SK-N-SH (cell line): ENCODE measurements at regions not wholly inside any gene's neighbourhood (a gene's known extent, or its start where the extent isn't known, plus 50 kb on each side); places are given as distances from the start of the nearest gene placed in this dataset.

Experiments used
- CTCF ChIA-PET: fragments of 300-600, 350-600 bp; formaldehyde crosslinking; extraction: SDS; loops from one replicate; lab custom pipeline; 2021; lab: Yijun Ruan, JAX
- POLR2A ChIA-PET: fragments of 350-600 bp; sonication (Branson Sonifier 250); formaldehyde crosslinking; extraction: SDS; loops from one replicate; lab custom pipeline; 2020; ENCODE audit warnings: antibody characterized with exemption, inconsistent platforms; lab: Yijun Ruan, JAX
- DNase-seq: peaks from one replicate; pipeline ENCODE4 v3.0.0; 2012
- H2AFZ ChIP-seq: fragments of 200-600 bp; sonication (generic); 2 replicates; pipeline ENCODE4 v1.8.1; 2016; ENCODE audit warnings: antibody characterized with exemption, mild to moderate bottlenecking, low read depth
- H3F3A ChIP-seq: fragments of 200-600 bp; sonication (generic); replicated peaks from 2 replicates; pipeline ENCODE3; 2016; ENCODE audit warnings: antibody characterized with exemption, mild to moderate bottlenecking; ENCODE audit not compliant: insufficient read depth
- H3K27ac ChIP-seq, 2 experiments: fragments of 200-500 bp in 1 of 2; fragments of 200-600 bp in 1 of 2; sonication (Bioruptor generic) in 1 of 2; sonication (generic), shearing (Covaris generic) in 1 of 2; 2 replicates each; pipeline versions ENCODE4 v1.5.1 to v1.6.1; 2014 to 2016; ENCODE audit warnings: low read depth in 2 of 2, inconsistent platforms in 1 of 2, low read length in 1 of 2, mild to moderate bottlenecking in 1 of 2, mixed read lengths in 1 of 2
- H3K27me3 ChIP-seq: fragments of 200-600 bp; sonication (generic), shearing (Covaris generic); 2 replicates; pipeline ENCODE4 v1.6.1; 2016; ENCODE audit warnings: mixed run types; ENCODE audit not compliant: insufficient read depth
- H3K36me3 ChIP-seq, 2 experiments: fragments of 200-500 bp in 1 of 2; fragments of 200-600 bp in 1 of 2; sonication (Bioruptor generic) in 1 of 2; sonication (generic) in 1 of 2; replicated peaks in 1 of 2; 2 replicates each; pipeline versions ENCODE3 to v1.5.1; 2014 to 2016; ENCODE audit warnings: low read length in 1 of 2, mild to moderate bottlenecking in 1 of 2; ENCODE audit not compliant: insufficient read depth in 2 of 2, control insufficient read depth in 1 of 2
- H3K4me1 ChIP-seq, 2 experiments: fragments of 200-500 bp in 1 of 2; fragments of 200-600 bp in 1 of 2; sonication (Bioruptor generic) in 1 of 2; sonication (generic), shearing (Covaris generic) in 1 of 2; 2 replicates each; pipeline versions ENCODE4 v1.5.1 to v1.6.1; 2014 to 2016; ENCODE audit warnings: low read depth in 1 of 2, low read length in 1 of 2, mixed run types in 1 of 2; ENCODE audit not compliant: insufficient read depth in 2 of 2, control insufficient read depth in 1 of 2
- H3K4me2 ChIP-seq: fragments of 200-600 bp; sonication (generic), shearing (Covaris generic); 2 replicates; pipeline ENCODE4 v1.6.1; 2017; ENCODE audit warnings: mixed run types
- H3K4me3 ChIP-seq, 2 experiments: fragments of 200-500 bp in 1 of 2; fragments of 200-600 bp in 1 of 2; sonication (Bioruptor generic) in 1 of 2; sonication (generic), shearing (Covaris generic) in 1 of 2; 2 replicates each; pipeline versions ENCODE4 v1.5.1 to v1.8.1; 2014 to 2016; ENCODE audit warnings: low read depth in 2 of 2, inconsistent platforms in 1 of 2, low read length in 1 of 2, mild to moderate bottlenecking in 1 of 2, mixed read lengths in 1 of 2, moderate library complexity in 1 of 2
- H3K79me2 ChIP-seq: fragments of 200-600 bp; sonication (generic); 2 replicates; pipeline ENCODE4 v1.8.1; 2017; ENCODE audit warnings: mild to moderate bottlenecking; ENCODE audit not compliant: insufficient read depth
- H3K9ac ChIP-seq: fragments of 200-600 bp; sonication (generic); 2 replicates; pipeline ENCODE4 v1.6.1; 2017; ENCODE audit warnings: mixed run types
- H3K9me2 ChIP-seq: fragments of 200-600 bp; sonication (generic); 2 replicates; pipeline ENCODE4 v1.6.1; 2017; ENCODE audit warnings: mixed run types
- H3K9me3 ChIP-seq: fragments of 200-600 bp; sonication (generic); 2 replicates; pipeline ENCODE4 v1.6.1; 2017; ENCODE audit warnings: mixed run types, mild to moderate bottlenecking, moderate library complexity
- H4K20me1 ChIP-seq: fragments of 200-600 bp; sonication (generic); 2 replicates; pipeline ENCODE4 v1.6.1; 2017; ENCODE audit warnings: mild to moderate bottlenecking, mixed run types; ENCODE audit not compliant: insufficient read depth
- EP300 ChIP-seq, 2 experiments: IDR thresholded peaks; 2 replicates each; pipeline versions ENCODE4 v1.4.0 to v1.6.1; 2012; ENCODE audit warnings: borderline replicate concordance in 1 of 2, low read depth in 1 of 2, low read length in 1 of 2
- EZH2phosphoT487 ChIP-seq: fragments of 200-600 bp; sonication (generic); IDR thresholded peaks from 2 replicates; pipeline ENCODE4 v1.6.1; 2017; ENCODE audit warnings: low read depth, mixed run types, mild to moderate bottlenecking, antibody characterized with exemption, moderate library complexity, borderline replicate concordance
- FOSL2 ChIP-seq: IDR thresholded peaks from 2 replicates; pipeline ENCODE4 v1.4.0; 2012; ENCODE audit warnings: low read depth, mild to moderate bottlenecking, moderate library complexity, borderline replicate concordance
- FOXM1 ChIP-seq: IDR thresholded peaks from 2 replicates; pipeline ENCODE4 v1.4.0; 2012; ENCODE audit warnings: low read depth, mild to moderate bottlenecking
- GABPA ChIP-seq: IDR thresholded peaks from 2 replicates; pipeline ENCODE4 v1.4.0; 2012; ENCODE audit warnings: low read depth, mild to moderate bottlenecking
- GATA2 ChIP-seq: sonication (generic); formaldehyde crosslinking; IDR thresholded peaks from 2 replicates; pipeline ENCODE4 v1.5.0; 2020; ENCODE audit warnings: mild to moderate bottlenecking, missing genetic modification reagents
- JUND ChIP-seq: IDR thresholded peaks from 2 replicates; pipeline ENCODE4 v1.4.0; 2012
- MEF2A ChIP-seq: IDR thresholded peaks from 2 replicates; pipeline ENCODE4 v1.4.0; 2012; ENCODE audit warnings: low read depth, borderline replicate concordance
- NRF1 ChIP-seq: IDR thresholded peaks from 2 replicates; pipeline ENCODE4 v1.6.1; 2012; ENCODE audit warnings: low read depth, mild to moderate bottlenecking, low read length
- RAD21 ChIP-seq: IDR thresholded peaks from 2 replicates; pipeline ENCODE4 v1.6.1; 2012; ENCODE audit warnings: mild to moderate bottlenecking, low read length
- RFX5 ChIP-seq: IDR thresholded peaks from 2 replicates; pipeline ENCODE4 v1.6.1; 2012; ENCODE audit warnings: mild to moderate bottlenecking, improper control_type of control experiment, low read length
- RXRA ChIP-seq: IDR thresholded peaks from 2 replicates; pipeline ENCODE4 v1.4.0; 2012; ENCODE audit warnings: low read depth, mild to moderate bottlenecking, borderline replicate concordance
- SIN3A ChIP-seq: IDR thresholded peaks from 2 replicates; pipeline ENCODE4 v1.6.1; 2012; ENCODE audit warnings: low read depth, mild to moderate bottlenecking, low read length, moderate library complexity, borderline replicate concordance
- TEAD4 ChIP-seq: IDR thresholded peaks from 2 replicates; pipeline ENCODE4 v1.4.0; 2012; ENCODE audit warnings: mild to moderate bottlenecking, borderline replicate concordance; ENCODE audit not compliant: insufficient read depth
- YY1 ChIP-seq: IDR thresholded peaks from 2 replicates; pipeline ENCODE4 v1.4.0; 2012; ENCODE audit warnings: low read depth, mild to moderate bottlenecking
- whole genome bisulfite sequencing: methylation state at CpG from one replicate; pipeline ENCODE4 v1.1.6; 2017; ENCODE audit warnings: low lambda C conversion rate; 5-methylcytosine and 5-hydroxymethylcytosine counted together
- TF ChIP-seq, protein P1 (sequence below): fragments of 150-350 bp; IDR thresholded peaks from 2 replicates; pipeline ENCODE4 v1.6.1; 2017; ENCODE audit warnings: antibody characterized with exemption, low read length, low read depth, borderline replicate concordance

DNA sequence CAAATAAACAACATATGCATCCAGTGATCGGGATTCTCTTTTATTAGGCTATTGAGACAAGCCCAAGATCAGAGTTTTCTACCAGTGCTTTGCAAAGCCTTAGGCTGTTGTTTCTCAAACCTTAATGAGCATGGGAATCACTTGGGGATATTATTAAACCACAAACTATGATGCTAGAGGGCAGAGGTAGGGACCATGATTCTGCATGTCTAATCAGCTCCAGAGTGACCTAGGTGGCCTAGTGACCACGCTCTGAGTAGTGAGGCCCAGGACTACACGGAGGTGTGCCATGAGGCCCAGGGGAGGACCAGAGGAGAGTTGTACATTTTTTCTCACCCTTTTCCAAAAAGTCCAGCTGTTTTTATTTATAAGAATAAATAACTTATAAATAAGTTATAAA, 298.5 kb upstream of the TLE4 start:
- no peak overlapping the region for H3K27ac ChIP-seq

DNA sequence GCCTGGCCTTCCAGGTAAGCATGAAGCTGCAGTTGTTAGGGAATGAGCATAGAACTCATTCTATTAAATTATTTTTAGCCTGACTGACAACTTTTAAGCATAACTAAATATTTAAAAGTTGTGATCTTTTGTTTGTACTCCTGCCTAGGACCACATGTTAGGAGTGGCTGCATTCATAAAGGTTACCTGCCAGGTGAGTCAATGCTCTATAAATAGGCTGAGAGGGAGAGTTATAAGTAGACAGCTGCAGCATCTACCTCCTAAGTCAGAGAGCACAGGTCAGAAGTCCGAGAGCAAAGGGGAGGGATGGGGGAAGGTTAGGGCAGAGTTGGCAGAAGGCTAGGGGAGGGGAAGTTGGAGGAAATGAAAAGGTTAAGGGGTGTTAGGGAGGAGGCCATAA, 292.4 kb upstream of the TLE4 start:
- Histone ChIP-seq H3K9ac (no peak overlapping the region), H3K27me3 (no peaks in the 10 kb centered on the region), H3K9me2 (no peaks in the 10 kb centered on the region), H4K20me1 (no peaks in the 10 kb centered on the region), H3K27ac (no peak overlapping the region), H3F3A (no peaks in the 10 kb centered on the region), H3K79me2 (no peaks in the 10 kb centered on the region), H3K4me2 (no peak overlapping the region), H3K36me3 (no peaks in the 10 kb centered on the region), H3K4me3 (no peak overlapping the region), H2AFZ (no peak overlapping the region), H3K9me3 (no peaks in the 10 kb centered on the region), H3K4me1 (no peaks in the 10 kb centered on the region)
- no peak for DNase-seq
- TF ChIP-seq SIN3A (no peak), MEF2A (no peak), TEAD4 (no peak), RXRA (no peak)
- POLR2A ChIA-PET = no interaction called here
- 70% methylated on average over 1 of the region's 1 CpG for WGBS
- CTCF ChIA-PET = no interaction called here

More for the DNA sequence above, 298.5 kb upstream of the TLE4 start:
- H3K4me2 ChIP-seq = no peak overlapping the region
- no peak for TF ChIP-seq GABPA
- TF ChIP-seq SIN3A = no peak
- TF ChIP-seq FOXM1 = no peak
- TF ChIP-seq NRF1 = no peak
- no peak for TF ChIP-seq EP300 (IDR thresholded peaks at IDR 0.05; ENCODE audit: borderline replicate concordance in 1 of 2, low read depth in 1 of 2, low read length in 1 of 2)
- no peak for TF ChIP-seq RFX5
- no peak for TF ChIP-seq RAD21
- H3K9ac ChIP-seq = no peak overlapping the region
- no peaks in the 10 kb centered on the region for H3K27me3 ChIP-seq
- no peaks in the 10 kb centered on the region for H3K36me3 ChIP-seq
- no peaks in the 10 kb centered on the region for H3K9me3 ChIP-seq
- POLR2A ChIA-PET = no interaction called here
- CTCF ChIA-PET = no interaction called here
- no peaks in the 10 kb centered on the region for H3F3A ChIP-seq
- DNase-seq = no peak
- H3K4me1 ChIP-seq = peaks cover 0 to 2% of the 10 kb centered on the region in 2 experiments; a peak in 1 of 4 replicates
- H3K79me2 ChIP-seq = no peaks in the 10 kb centered on the region
- H4K20me1 ChIP-seq = no peaks in the 10 kb centered on the region
- no peak overlapping the region for H2AFZ ChIP-seq
- no peaks in the 10 kb centered on the region for H3K9me2 ChIP-seq
- H3K4me3 ChIP-seq = no peak overlapping the region
- 76% methylated on average over 3 of the region's 3 CpGs for WGBS

DNA sequence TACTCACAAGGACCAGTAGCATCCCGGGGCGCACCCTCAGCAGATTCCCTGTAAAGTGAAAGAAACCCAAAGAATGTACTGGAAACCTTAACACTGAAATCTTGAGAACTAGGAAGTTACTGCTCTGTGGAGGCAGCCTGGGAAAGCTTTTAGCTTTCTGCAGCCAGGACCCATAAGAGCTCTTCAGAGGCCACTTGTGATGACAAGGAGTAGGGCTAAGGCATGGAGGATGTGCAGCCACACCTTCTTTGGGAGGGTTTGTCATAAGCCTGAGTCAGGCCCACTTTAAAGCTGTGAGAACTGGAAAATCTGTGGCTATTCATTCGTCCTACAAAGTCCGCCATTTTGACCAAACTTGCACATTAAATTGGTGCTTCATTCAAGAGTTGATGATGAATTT, 291.1 kb upstream of the TLE4 start:
- WGBS = 84% methylated on average over 4 of the region's 4 CpGs
- no peaks in the 10 kb centered on the region for H3K9me3 ChIP-seq

More for the DNA sequence above, 291.1 kb upstream of the TLE4 start:
- Histone ChIP-seq H3K27me3 (no peaks in the 10 kb centered on the region), H3K4me3 (no peak overlapping the region), H2AFZ (no peak overlapping the region), H3K36me3 (no peaks in the 10 kb centered on the region), H3K4me2 (no peak overlapping the region), H3K27ac (no peak overlapping the region), H3K9me2 (no peaks in the 10 kb centered on the region), H4K20me1 (no peaks in the 10 kb centered on the region), H3K4me1 (no peaks in the 10 kb centered on the region), H3K9ac (no peak overlapping the region), H3F3A (no peaks in the 10 kb centered on the region), H3K79me2 (no peaks in the 10 kb centered on the region)
- ChIA-PET POLR2A (no interaction called here), CTCF (no interaction called here)
- no peak for DNase-seq
- TF ChIP-seq GABPA = no peak
- TF ChIP-seq EZH2phosphoT487 = no peak
- no peak for TF ChIP-seq JUND
- TF ChIP-seq FOXM1 = no peak
- TF ChIP-seq, protein P1, sequence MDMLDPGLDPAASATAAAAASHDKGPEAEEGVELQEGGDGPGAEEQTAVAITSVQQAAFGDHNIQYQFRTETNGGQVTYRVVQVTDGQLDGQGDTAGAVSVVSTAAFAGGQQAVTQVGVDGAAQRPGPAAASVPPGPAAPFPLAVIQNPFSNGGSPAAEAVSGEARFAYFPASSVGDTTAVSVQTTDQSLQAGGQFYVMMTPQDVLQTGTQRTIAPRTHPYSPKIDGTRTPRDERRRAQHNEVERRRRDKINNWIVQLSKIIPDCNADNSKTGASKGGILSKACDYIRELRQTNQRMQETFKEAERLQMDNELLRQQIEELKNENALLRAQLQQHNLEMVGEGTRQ = no peak
- no peak for TF ChIP-seq RXRA
- TF ChIP-seq FOSL2 = no peak
- no peak for TF ChIP-seq YY1
- TF ChIP-seq GATA2 = no peak
